ENCODE measurements at regions not wholly inside any gene's neighbourhood (a gene's known extent, or its start where the extent isn't known, plus 50 kb on each side); places are given as distances from the start of the nearest gene placed in this dataset.
A peak's percentile ranks its signal among the peaks of the same experiment; 100 is the strongest.
"Not testable (repeated sequence)": the region's sequence is repeated elsewhere in the genome, so short reads cannot be mapped to it uniquely, and the experiment has no call there.

GRCh38 chr6:53446151-53446550, 97.4 kb upstream of the ELOVL5 start:
- no peak for DNase-seq (ENCODE audit: low read depth in 3 of 3, low spot score in 2 of 3)

GRCh38 chr6:53441761-53442160, 93.0 kb upstream of the ELOVL5 start:
- no peak for DNase-seq (ENCODE audit: low read depth in 3 of 3, low spot score in 2 of 3)

- no peak for DNase-seq (ENCODE audit: low read depth in 3 of 3, low spot score in 2 of 3)
Observed at GRCh38 chr6:53441035-53441493, 92.3 kb upstream of the ELOVL5 start.

- DNase-seq (ENCODE audit: low read depth in 3 of 3, low spot score in 2 of 3), result no peak
Observed at GRCh38 chr6:53440336-53440945, 91.7 kb upstream of the ELOVL5 start.

GRCh38 chr6:53439556-53439955, 90.8 kb upstream of the ELOVL5 start:
- DNase-seq (ENCODE audit: low read depth in 3 of 3, low spot score in 2 of 3), result no peak

GRCh38 chr6:53437557-53438202, 88.9 kb upstream of the ELOVL5 start:
- DNase-seq (ENCODE audit: low read depth in 3 of 3, low spot score in 2 of 3), result peak in 1 of 3 donors; percentile 13

- no peak for DNase-seq (ENCODE audit: low read depth in 3 of 3, low spot score in 2 of 3)
Observed at GRCh38 chr6:53436526-53437303, 88.0 kb upstream of the ELOVL5 start.

GRCh38 chr6:53433951-53434285, 85.2 kb upstream of the ELOVL5 start:
- no peak for DNase-seq (ENCODE audit: low read depth in 3 of 3, low spot score in 2 of 3)

GRCh38 chr6:53433261-53433950, 84.7 kb upstream of the ELOVL5 start:
- DNase-seq (ENCODE audit: low read depth in 3 of 3, low spot score in 2 of 3), result no peak

GRCh38 chr6:53432318-53433161, 83.8 kb upstream of the ELOVL5 start:
- DNase-seq (ENCODE audit: low read depth in 3 of 3, low spot score in 2 of 3), result peak in 1 of 3 donors; percentile 13

- DNase-seq (ENCODE audit: low read depth in 3 of 3, low spot score in 2 of 3), result no peak
Observed at GRCh38 chr6:53431704-53432103, 83.0 kb upstream of the ELOVL5 start.

GRCh38 chr6:53429401-53429800, 80.7 kb upstream of the ELOVL5 start:
- DNase-seq (ENCODE audit: low read depth in 3 of 3, low spot score in 2 of 3), result no peak

GRCh38 chr6:53428886-53429285, 80.1 kb upstream of the ELOVL5 start:
- DNase-seq (ENCODE audit: low read depth in 3 of 3, low spot score in 2 of 3), result no peak

- DNase-seq (ENCODE audit: low read depth in 3 of 3, low spot score in 2 of 3), result no peak
Observed at GRCh38 chr6:53426667-53427270, 78.0 kb upstream of the ELOVL5 start.

- DNase-seq (ENCODE audit: low read depth in 3 of 3, low spot score in 2 of 3), result no peak
Observed at GRCh38 chr6:53426117-53426516, 77.4 kb upstream of the ELOVL5 start.

- no peak for DNase-seq (ENCODE audit: low read depth in 3 of 3, low spot score in 2 of 3)
Observed at GRCh38 chr6:53424976-53425718, 76.4 kb upstream of the ELOVL5 start.

GRCh38 chr6:53424300-53424699, 75.5 kb upstream of the ELOVL5 start:
- no peak for DNase-seq (ENCODE audit: low read depth in 3 of 3, low spot score in 2 of 3)

- not testable (repeated sequence) for DNase-seq (ENCODE audit: low read depth in 3 of 3, low spot score in 2 of 3)
Observed at GRCh38 chr6:53423560-53423959, 74.8 kb upstream of the ELOVL5 start.

- DNase-seq (ENCODE audit: low read depth in 3 of 3, low spot score in 2 of 3), result no peak
Observed at GRCh38 chr6:53419026-53419425, 70.3 kb upstream of the ELOVL5 start.
